RWPE1 (cell line): ENCODE measurements at regions not wholly inside any gene's neighbourhood (a gene's known extent, or its start where the extent isn't known, plus 50 kb on each side); places are given as distances from the start of the nearest gene placed in this dataset.

Source experiments
- CTCF ChIA-PET: fragments of 350-600 bp; sonication (Branson Sonifier 250); formaldehyde crosslinking; extraction: SDS; loops from one replicate; lab custom pipeline; 2021; lab: Yijun Ruan, JAX
- POLR2A ChIA-PET: fragments of 400-600 bp; formaldehyde crosslinking; extraction: SDS; loops from one replicate; lab custom pipeline; 2020; ENCODE audit warnings: antibody characterized with exemption; ENCODE audit not compliant: low non-redundant PET; lab: Yijun Ruan, JAX
- DNase-seq: peaks from one replicate; pipeline ENCODE4 v3.0.0; 2012; ENCODE audit warnings: low spot score
- H3K27ac ChIP-seq: fragments of 450-650 bp; 2 replicates; pipeline ENCODE4 v1.5.1; 2017
- CTCF ChIP-seq: fragments of 450-650 bp; conservative IDR thresholded peaks from 2 replicates; pipeline ENCODE4 v1.5.1; 2017; ENCODE audit warnings: low read depth, mild to moderate bottlenecking

GRCh38 chrX:7261672-7262332 lies 113.8 kb upstream of the PUDP start:
- POLR2A ChIA-PET, result no interaction called here

GRCh38 chrX:7254144-7254543 lies 106.2 kb upstream of the PUDP start:
- POLR2A ChIA-PET, result no interaction called here
- no peak for DNase-seq
- CTCF ChIA-PET, result interaction anchor here (0.5 kb wide), 1 partner anchor 568 kb away, joined by 3 read pairs; no protein-coding TSS in a partner anchor
- H3K27ac ChIP-seq, result no peak overlapping the region
- no peak for TF ChIP-seq CTCF

More at GRCh38 chrX:7261672-7262332, 113.8 kb upstream of the PUDP start:
- CTCF ChIA-PET, result no interaction called here
- H3K27ac ChIP-seq, result no peak overlapping the region
- no peak for DNase-seq
- no peak for TF ChIP-seq CTCF

GRCh38 chrX:7253565-7253964 lies 105.6 kb upstream of the PUDP start:
- DNase-seq, result no peak
- ChIA-PET CTCF (no interaction called here), POLR2A (no interaction called here)
- H3K27ac ChIP-seq, result no peak overlapping the region
- TF ChIP-seq CTCF, result no peak

GRCh38 chrX:7252013-7252610 lies 104.2 kb upstream of the PUDP start:
- H3K27ac ChIP-seq, result no peak overlapping the region
- DNase-seq, result peak; percentile 5
- ChIA-PET POLR2A (no interaction called here), CTCF (no interaction called here)
- TF ChIP-seq CTCF, result no peak

GRCh38 chrX:7247346-7247745 lies 99.4 kb upstream of the PUDP start:
- no peak for TF ChIP-seq CTCF
- CTCF ChIA-PET, result interaction anchor here (0.5 kb wide), 1 partner anchor 317 kb away, joined by 3 read pairs; no protein-coding TSS in a partner anchor
- DNase-seq, result no peak

GRCh38 chrX:7244405-7244804 lies 96.5 kb upstream of the PUDP start:
- ChIA-PET POLR2A (no interaction called here), CTCF (no interaction called here)
- no peak overlapping the region for H3K27ac ChIP-seq
- no peak for DNase-seq
- no peak for TF ChIP-seq CTCF

More at GRCh38 chrX:7247346-7247745, 99.4 kb upstream of the PUDP start:
- POLR2A ChIA-PET, result no interaction called here
- no peak overlapping the region for H3K27ac ChIP-seq
